ENCODE measurements at regions not wholly inside any gene's neighbourhood (a gene's known extent, or its start where the extent isn't known, plus 50 kb on each side); places are given as distances from the start of the nearest gene placed in this dataset.

- TF ChIP-seq EZH2 (IDR thresholded peaks at IDR 0.05) = no peak
- TF ChIP-seq POLR2AphosphoS5 (IDR thresholded peaks at IDR 0.05; ENCODE audit: borderline replicate concordance, low read depth, low read length) = no peak
- TF ChIP-seq FOXP2 (optimal IDR thresholded peaks at IDR 0.05; ENCODE audit: control extremely low read depth, extremely low read length, insufficient read depth) = no peak
Observed at GRCh38 chr16:51507286-51507685, 356.2 kb upstream of the SALL1 start.

GRCh38 chr16:51500306-51500705, 349.2 kb upstream of the SALL1 start:
- Histone ChIP-seq H3K4me3 (no peak overlapping the region), H3K36me3 (ENCODE audit: insufficient read depth, low read length) (no peaks in the 10 kb centered on the region), H3K27ac (no peak overlapping the region), H3K9me3 (ENCODE audit: low read depth, low read length) (no peaks in the 10 kb centered on the region), H3K9ac (ENCODE audit: insufficient read length) (no peak overlapping the region)
- no peak for DNase-seq (ENCODE audit: low read depth, low spot score)
- TF ChIP-seq POLR2AphosphoS5 (IDR thresholded peaks at IDR 0.05; ENCODE audit: borderline replicate concordance, low read depth, low read length) (no peak), FOXP2 (optimal IDR thresholded peaks at IDR 0.05; ENCODE audit: control extremely low read depth, extremely low read length, insufficient read depth) (no peak), EZH2 (IDR thresholded peaks at IDR 0.05) (no peak)

More at GRCh38 chr16:51507286-51507685, 356.2 kb upstream of the SALL1 start:
- Histone ChIP-seq H3K9ac (ENCODE audit: insufficient read length) (no peak overlapping the region), H3K36me3 (ENCODE audit: insufficient read depth, low read length) (no peaks in the 10 kb centered on the region), H3K9me3 (ENCODE audit: low read depth, low read length) (no peaks in the 10 kb centered on the region), H3K4me3 (no peak overlapping the region), H3K27ac (no peak overlapping the region)
- no peak for DNase-seq (ENCODE audit: low read depth, low spot score)

GRCh38 chr16:51497541-51498211, 346.6 kb upstream of the SALL1 start:
- H3K9ac ChIP-seq (ENCODE audit: insufficient read length) = no peak overlapping the region
- H3K4me3 ChIP-seq = no peak overlapping the region
- no peaks in the 10 kb centered on the region for H3K36me3 ChIP-seq (ENCODE audit: insufficient read depth, low read length)
- TF ChIP-seq POLR2AphosphoS5 (IDR thresholded peaks at IDR 0.05; ENCODE audit: borderline replicate concordance, low read depth, low read length) (no peak), FOXP2 (optimal IDR thresholded peaks at IDR 0.05; ENCODE audit: control extremely low read depth, extremely low read length, insufficient read depth) (no peak), EZH2 (IDR thresholded peaks at IDR 0.05) (no peak)
- no peak for DNase-seq (ENCODE audit: low read depth, low spot score)
- no peaks in the 10 kb centered on the region for H3K9me3 ChIP-seq (ENCODE audit: low read depth, low read length)
- H3K27ac ChIP-seq = no peak overlapping the region

- no peak for TF ChIP-seq EZH2 (IDR thresholded peaks at IDR 0.05)
- no peak for TF ChIP-seq POLR2AphosphoS5 (IDR thresholded peaks at IDR 0.05; ENCODE audit: borderline replicate concordance, low read depth, low read length)
- no peak for TF ChIP-seq FOXP2 (optimal IDR thresholded peaks at IDR 0.05; ENCODE audit: control extremely low read depth, extremely low read length, insufficient read depth)
- no peaks in the 10 kb centered on the region for H3K36me3 ChIP-seq (ENCODE audit: insufficient read depth, low read length)
- no peak overlapping the region for H3K9ac ChIP-seq (ENCODE audit: insufficient read length)
- no peak for DNase-seq (ENCODE audit: low read depth, low spot score)
- H3K4me3 ChIP-seq = no peak overlapping the region
- no peaks in the 10 kb centered on the region for H3K9me3 ChIP-seq (ENCODE audit: low read depth, low read length)
- H3K27ac ChIP-seq = no peak overlapping the region
Observed at GRCh38 chr16:51490866-51491265, 339.8 kb upstream of the SALL1 start.

- H3K36me3 ChIP-seq (ENCODE audit: insufficient read depth, low read length) = no peaks in the 10 kb centered on the region
- no peak overlapping the region for H3K4me3 ChIP-seq
- no peaks in the 10 kb centered on the region for H3K9me3 ChIP-seq (ENCODE audit: low read depth, low read length)
- H3K9ac ChIP-seq (ENCODE audit: insufficient read length) = no peak overlapping the region
- no peak overlapping the region for H3K27ac ChIP-seq
- no peak for DNase-seq (ENCODE audit: low read depth, low spot score)
- no peak for TF ChIP-seq POLR2AphosphoS5 (IDR thresholded peaks at IDR 0.05; ENCODE audit: borderline replicate concordance, low read depth, low read length)
- TF ChIP-seq FOXP2 (optimal IDR thresholded peaks at IDR 0.05; ENCODE audit: control extremely low read depth, extremely low read length, insufficient read depth) = no peak
- TF ChIP-seq EZH2 (IDR thresholded peaks at IDR 0.05) = no peak
Observed at GRCh38 chr16:51487880-51488279, 336.8 kb upstream of the SALL1 start.

DNA sequence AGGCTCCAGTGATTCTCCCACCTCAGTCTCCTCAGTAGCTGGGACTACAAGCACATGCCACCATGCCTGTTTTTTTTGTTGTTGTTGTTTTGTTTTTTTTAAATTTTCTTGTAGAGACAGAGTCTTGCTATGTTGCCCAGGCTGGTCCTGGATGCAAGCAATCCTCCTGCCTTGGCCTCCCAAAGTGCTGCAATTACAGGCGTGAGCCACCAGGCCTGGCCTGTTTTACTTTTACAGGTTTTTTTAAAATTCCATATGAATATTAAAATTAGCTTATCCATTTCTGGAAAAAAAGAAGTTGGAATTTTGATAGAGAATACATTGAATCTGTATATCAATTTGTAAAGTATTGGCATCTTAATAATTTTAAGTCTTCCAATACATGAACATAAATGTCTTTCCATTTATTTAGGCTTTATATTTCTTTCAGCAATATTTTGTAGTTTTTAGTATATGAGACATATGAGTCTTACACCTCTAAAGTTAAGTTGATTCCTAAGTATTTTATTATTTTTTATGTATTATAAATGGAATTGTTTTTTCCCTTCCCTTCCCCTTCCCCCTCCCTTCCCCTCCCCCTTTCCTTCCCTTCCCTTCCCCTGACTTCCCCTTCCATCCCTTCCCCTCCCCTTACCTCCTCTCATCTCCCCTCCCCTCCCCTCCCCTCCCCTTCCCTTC, 323.5 kb upstream of the SALL1 start:
- no peak overlapping the region for H3K27ac ChIP-seq
- no peak overlapping the region for H3K4me3 ChIP-seq
- H3K9me3 ChIP-seq (ENCODE audit: low read depth, low read length) = no peaks in the 10 kb centered on the region
- no peak for DNase-seq (ENCODE audit: low read depth, low spot score)
- H3K9ac ChIP-seq (ENCODE audit: insufficient read length) = no peak overlapping the region
- H3K36me3 ChIP-seq (ENCODE audit: insufficient read depth, low read length) = no peaks in the 10 kb centered on the region
- TF ChIP-seq POLR2AphosphoS5 (IDR thresholded peaks at IDR 0.05; ENCODE audit: borderline replicate concordance, low read depth, low read length) = no peak
- TF ChIP-seq EZH2 (IDR thresholded peaks at IDR 0.05) = no peak
- TF ChIP-seq FOXP2 (optimal IDR thresholded peaks at IDR 0.05; ENCODE audit: control extremely low read depth, extremely low read length, insufficient read depth) = no peak

DNA sequence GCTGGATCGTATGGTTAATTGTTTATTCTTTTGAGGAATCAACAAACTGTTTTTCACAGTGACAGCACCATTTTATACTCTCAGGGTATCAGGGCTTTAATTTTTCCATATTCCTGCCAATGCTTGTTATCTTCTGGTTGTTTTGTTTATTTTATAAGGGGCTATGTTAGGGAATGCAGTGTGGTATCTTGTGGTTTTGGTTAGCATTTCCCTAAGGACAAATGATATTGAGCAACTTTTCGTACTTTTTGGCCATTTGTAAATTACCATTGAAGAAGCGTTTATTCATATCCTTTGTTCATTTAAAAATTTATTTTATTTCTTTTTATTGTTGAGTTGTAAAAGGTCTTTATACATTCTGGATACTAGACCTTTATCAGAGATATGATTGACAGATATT, 322.0 kb upstream of the SALL1 start:
- no peaks in the 10 kb centered on the region for H3K36me3 ChIP-seq (ENCODE audit: insufficient read depth, low read length)
- no peak overlapping the region for H3K9ac ChIP-seq (ENCODE audit: insufficient read length)
- no peak overlapping the region for H3K4me3 ChIP-seq
- H3K9me3 ChIP-seq (ENCODE audit: low read depth, low read length) = no peaks in the 10 kb centered on the region
- no peak for DNase-seq (ENCODE audit: low read depth, low spot score)
- TF ChIP-seq FOXP2 (optimal IDR thresholded peaks at IDR 0.05; ENCODE audit: control extremely low read depth, extremely low read length, insufficient read depth) (no peak), EZH2 (IDR thresholded peaks at IDR 0.05) (no peak), POLR2AphosphoS5 (IDR thresholded peaks at IDR 0.05; ENCODE audit: borderline replicate concordance, low read depth, low read length) (no peak)
- H3K27ac ChIP-seq = no peak overlapping the region

DNA sequence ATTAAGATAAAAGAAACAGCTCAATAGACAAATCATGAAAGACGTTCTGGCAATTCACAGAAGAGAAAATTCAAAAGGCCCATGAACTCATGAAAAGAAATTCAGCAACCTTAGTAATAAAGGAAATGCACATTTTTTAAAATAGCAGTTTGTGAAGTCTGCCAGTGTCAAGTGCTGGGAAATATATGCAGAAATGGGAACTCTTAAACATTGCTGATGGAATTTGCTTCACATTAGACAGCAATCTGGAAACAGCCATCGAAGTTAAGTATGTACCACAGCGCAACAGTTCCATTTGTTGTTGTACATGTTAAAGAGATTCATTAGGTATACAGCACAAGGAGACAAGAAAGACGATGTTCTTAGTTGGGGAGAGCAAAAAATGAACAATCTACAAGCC, 319.4 kb upstream of the SALL1 start:
- TF ChIP-seq FOXP2 (optimal IDR thresholded peaks at IDR 0.05; ENCODE audit: control extremely low read depth, extremely low read length, insufficient read depth) (no peak), EZH2 (IDR thresholded peaks at IDR 0.05) (no peak)
- Histone ChIP-seq H3K4me3 (no peak overlapping the region), H3K9me3 (ENCODE audit: low read depth, low read length) (no peaks in the 10 kb centered on the region), H3K27ac (no peak overlapping the region), H3K36me3 (ENCODE audit: insufficient read depth, low read length) (no peaks in the 10 kb centered on the region), H3K9ac (ENCODE audit: insufficient read length) (no peak overlapping the region)
- no peak for DNase-seq (ENCODE audit: low read depth, low spot score)

All from SK-N-MC (cell line).